IPS DF 4.7 (cell line): ENCODE measurements at regions not wholly inside any gene's neighbourhood (a gene's known extent, or its start where the extent isn't known, plus 50 kb on each side); places are given as distances from the start of the nearest gene placed in this dataset.

Experiments
- DNase-seq: peaks from one replicate; pipeline ENCODE4 v3.0.0-alpha.2; 2013; ENCODE audit warnings: low spot score; ENCODE audit errors: extremely low read depth

GRCh38 chr12:76611533-76611932, 52.0 kb upstream of the OSBPL8 start:
- DNase-seq = no peak

- DNase-seq = no peak
Observed at GRCh38 chr12:76614364-76614763, 54.8 kb upstream of the OSBPL8 start.

- no peak for DNase-seq
Observed at GRCh38 chr12:76618031-76618430, 58.5 kb upstream of the OSBPL8 start.

- DNase-seq = peak; percentile 58
Observed at GRCh38 chr12:76621582-76622024, 62.0 kb upstream of the OSBPL8 start.

- no peak for DNase-seq
Observed at GRCh38 chr12:76622351-76622750, 62.8 kb upstream of the OSBPL8 start.

GRCh38 chr12:76622915-76623314, 63.3 kb upstream of the OSBPL8 start:
- DNase-seq = no peak

GRCh38 chr12:76623931-76624330, 64.4 kb upstream of the OSBPL8 start:
- no peak for DNase-seq

- no peak for DNase-seq
Observed at GRCh38 chr12:76627346-76628135, 68.0 kb upstream of the OSBPL8 start.

- DNase-seq = no peak
Observed at GRCh38 chr12:76628745-76629144, 69.2 kb upstream of the OSBPL8 start.

GRCh38 chr12:76631741-76632140, 72.2 kb upstream of the OSBPL8 start:
- no peak for DNase-seq

GRCh38 chr12:76633415-76633814, 73.8 kb upstream of the OSBPL8 start:
- DNase-seq = no peak

GRCh38 chr12:76634133-76634532, 74.6 kb upstream of the OSBPL8 start:
- no peak for DNase-seq

- DNase-seq = peak; percentile 28
Observed at GRCh38 chr12:76636121-76636692, 76.6 kb upstream of the OSBPL8 start.

- DNase-seq = no peak
Observed at GRCh38 chr12:76637807-76638206, 78.2 kb upstream of the OSBPL8 start.

GRCh38 chr12:76639646-76640045, 80.1 kb upstream of the OSBPL8 start:
- DNase-seq = no peak

- no peak for DNase-seq
Observed at GRCh38 chr12:76641073-76641472, 81.5 kb upstream of the OSBPL8 start.

- DNase-seq = no peak
Observed at GRCh38 chr12:76641961-76642360, 82.4 kb upstream of the OSBPL8 start.

- no peak for DNase-seq
Observed at GRCh38 chr12:76643438-76643837, 83.9 kb upstream of the OSBPL8 start.

- DNase-seq = no peak
Observed at GRCh38 chr12:76644950-76645349, 85.4 kb upstream of the OSBPL8 start.

GRCh38 chr12:76645934-76646333, 86.4 kb upstream of the OSBPL8 start:
- no peak for DNase-seq

GRCh38 chr12:76646366-76646765, 86.8 kb upstream of the OSBPL8 start:
- DNase-seq = no peak

- no peak for DNase-seq
Observed at GRCh38 chr12:76649099-76649498, 89.5 kb upstream of the OSBPL8 start.

GRCh38 chr12:76652402-76652801, 92.8 kb upstream of the OSBPL8 start:
- no peak for DNase-seq
